GM21576 (cell line): ENCODE measurements at regions not wholly inside any gene's neighbourhood (a gene's known extent, or its start where the extent isn't known, plus 50 kb on each side); places are given as distances from the start of the nearest gene placed in this dataset.
"Not testable (repeated sequence)": the region's sequence is repeated elsewhere in the genome, so short reads cannot be mapped to it uniquely, and the experiment has no call there.

ENCODE experiments used
- ATAC-seq: cut with Tn5 transposase; IDR thresholded peaks from one replicate; pipeline ENCODE4 v1.9.1; 2021; ENCODE audit warnings: mild to moderate bottlenecking, moderate library complexity; ENCODE audit not compliant: unreplicated experiment

DNA sequence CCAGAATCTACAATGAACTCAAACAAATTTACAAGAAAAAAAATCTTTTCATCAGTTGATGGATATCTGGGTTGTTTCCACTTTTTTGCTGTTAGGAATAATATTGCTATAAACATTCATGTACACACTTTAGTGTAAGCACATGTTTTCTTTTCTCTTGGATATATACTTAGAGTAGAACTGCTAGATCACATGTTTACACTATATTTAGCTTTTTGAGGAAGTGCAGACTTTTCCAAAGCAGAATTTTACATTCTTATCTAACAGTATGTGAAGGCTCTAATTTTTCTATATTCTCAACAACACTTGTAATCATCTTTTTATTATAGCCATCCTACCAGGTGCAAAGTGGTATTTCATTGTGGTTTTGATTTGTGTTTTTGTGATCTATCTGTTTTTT is 103.6 kb upstream of the RMP24 start:
- ATAC-seq = no peak

DNA sequence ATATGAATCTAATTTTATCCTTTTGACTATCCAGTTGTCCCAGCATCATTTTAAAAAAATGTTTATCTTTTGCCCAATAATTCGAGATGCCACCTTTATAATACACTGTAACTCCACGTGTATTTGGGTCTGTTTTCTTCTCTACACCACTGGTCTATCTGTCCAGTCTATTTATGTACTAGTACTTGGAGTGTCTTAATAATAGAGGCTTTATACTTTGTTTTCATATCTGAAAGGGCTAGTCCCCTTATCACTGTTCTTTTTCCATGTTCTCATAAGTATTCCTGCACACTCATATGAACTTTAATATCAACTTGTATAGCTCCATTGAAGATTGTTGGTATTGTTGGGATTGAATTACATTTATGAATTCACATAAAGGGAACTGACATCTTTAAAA is 101.1 kb upstream of the RMP24 start:
- ATAC-seq = no peak

DNA sequence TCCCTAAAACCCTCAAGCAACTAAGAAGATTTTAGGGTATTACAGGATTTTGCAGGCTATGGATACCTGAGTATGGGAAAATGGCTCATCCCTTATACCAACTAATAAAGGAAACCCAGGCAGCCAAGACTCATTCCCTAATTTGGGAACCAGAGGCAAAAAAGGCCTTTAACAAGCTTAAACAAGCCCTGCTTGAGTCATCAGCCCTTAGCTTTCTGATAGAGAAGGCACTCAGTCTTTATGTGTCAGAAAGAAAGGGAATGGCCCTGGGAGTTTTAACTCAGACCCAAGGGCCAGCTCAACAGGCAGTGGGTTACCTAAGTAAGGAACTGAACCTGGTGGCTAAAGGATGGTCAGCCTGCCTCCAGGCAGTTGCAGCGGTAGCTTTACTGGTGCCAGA is 96.9 kb upstream of the RMP24 start:
- ATAC-seq = no peak

DNA sequence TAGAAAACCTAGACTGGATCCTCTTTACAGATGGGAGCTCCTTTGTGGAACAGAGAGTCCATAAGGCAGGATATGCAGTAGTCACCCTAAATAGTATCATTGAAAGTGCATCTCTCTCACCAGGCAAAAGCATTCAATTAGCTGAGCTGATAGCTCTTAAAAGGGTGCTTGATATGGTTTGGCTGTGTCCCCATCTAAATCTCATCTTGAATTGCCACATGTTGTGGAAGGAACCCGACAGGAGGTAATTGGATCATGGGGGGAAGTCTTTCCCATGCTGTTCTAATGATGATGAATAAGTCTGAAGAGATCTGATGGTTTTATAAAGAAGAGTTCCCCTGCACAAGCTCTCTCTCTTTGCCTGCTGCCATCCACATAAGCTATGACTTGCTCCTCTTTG is 96.2 kb upstream of the RMP24 start:
- ATAC-seq = no peak

DNA sequence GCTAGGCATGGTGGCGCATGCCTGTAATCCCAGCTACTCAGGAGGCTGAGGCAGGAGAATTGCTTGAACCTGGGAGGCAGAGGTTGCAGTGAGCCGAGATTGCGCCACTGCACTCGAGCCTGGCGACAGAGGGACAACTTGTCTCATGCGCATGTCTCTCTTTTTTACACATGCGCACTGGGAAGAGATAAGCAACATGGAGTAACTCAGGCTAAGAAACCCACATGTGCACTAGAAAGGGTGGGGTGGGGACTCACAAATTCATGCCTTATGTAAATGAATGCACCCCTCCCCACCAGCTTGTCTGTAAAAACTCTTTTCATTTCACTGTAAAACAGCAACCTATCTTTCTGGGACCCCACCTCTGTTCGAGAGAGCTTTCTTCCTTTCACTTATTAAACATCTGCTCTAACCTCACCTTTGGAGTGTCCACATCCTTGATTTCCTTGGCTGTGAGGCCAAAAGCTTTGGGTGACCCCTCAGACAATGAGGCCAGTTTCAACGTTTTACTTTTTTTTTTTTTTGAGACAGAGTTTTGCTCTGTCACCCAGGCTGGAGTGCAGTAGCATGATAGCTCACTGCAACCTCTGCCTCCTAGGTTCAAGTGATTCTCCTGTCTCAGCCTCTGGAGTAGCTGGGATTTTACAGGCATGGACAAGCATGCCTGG is 91.6 kb upstream of the RMP24 start:
- ATAC-seq = no peak

DNA sequence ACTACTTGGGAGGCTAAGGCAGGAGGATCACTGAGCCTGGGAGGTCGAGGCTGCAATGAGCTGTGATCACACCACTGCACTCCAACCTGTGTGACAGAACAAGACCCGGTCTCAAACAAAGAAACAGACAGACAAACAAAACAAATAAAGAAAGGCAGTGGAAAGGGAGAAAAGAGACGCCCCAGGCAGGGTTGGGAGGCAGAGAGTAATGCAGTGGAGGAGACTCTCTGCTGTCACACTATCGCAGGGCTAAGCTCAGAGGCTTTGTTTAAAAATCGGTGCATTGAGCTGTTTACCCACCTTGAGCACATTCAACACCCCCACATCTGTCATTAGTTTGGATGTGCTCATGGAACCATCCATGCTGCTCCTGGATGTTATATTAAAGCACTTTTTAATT is 84.2 kb upstream of the RMP24 start:
- no peak for ATAC-seq

DNA sequence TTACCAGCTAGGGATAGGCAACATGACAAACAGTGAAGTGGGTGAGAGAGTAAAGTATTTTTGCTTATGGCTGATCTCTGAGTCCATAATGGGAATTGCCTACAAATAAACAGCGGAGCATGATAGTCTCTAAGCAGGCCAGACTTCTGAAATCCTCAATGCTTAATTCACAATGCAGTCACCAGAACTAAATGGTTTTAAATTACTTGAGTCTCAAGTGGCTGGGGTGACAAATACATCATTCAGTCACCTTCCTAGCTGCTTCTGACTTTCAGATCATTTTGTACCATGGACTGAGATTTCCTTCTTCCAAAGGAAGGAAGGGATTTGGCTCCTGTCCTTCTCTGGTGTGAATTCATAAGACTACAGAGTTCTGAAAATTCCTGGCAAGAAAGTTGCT is 82.8 kb upstream of the RMP24 start:
- ATAC-seq = no peak

DNA sequence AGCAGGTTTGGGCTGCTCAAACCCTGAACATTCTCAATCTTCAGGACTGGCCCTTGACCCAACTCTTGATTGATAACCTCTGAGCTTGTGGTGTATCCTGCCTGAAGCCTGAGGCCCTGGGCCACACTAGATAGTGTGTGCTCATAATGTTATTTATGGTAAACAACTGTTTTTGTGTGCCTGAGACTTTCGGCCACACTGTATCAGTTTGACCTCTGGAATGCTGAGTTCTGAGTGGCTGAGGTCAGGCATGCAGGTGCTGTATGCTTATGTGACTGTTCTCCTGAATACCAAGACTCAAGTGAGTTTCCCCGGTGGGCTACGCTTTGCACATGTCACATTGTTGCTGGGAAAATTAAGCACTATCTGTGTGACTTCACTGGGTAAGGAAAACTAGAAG is 82.2 kb upstream of the RMP24 start:
- ATAC-seq = no peak

DNA sequence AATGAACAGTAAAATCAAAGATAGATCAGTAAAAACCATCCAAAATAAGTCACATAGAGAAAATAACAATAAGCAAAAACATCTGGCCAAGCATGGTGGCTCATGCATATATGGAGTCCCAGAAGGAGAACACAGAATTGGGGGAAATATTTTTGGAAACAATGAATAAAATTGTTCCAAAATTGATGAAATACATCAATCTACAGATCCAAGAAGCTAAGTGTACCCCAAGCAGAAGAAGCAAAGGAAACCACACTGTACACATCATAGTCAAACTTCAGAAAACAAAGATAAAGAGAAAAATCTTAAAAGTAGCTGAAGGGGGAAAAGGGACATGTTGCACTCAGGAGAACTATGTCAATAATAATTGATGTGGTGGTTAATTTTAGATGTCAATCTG is 80.4 kb upstream of the RMP24 start:
- ATAC-seq = no peak

DNA sequence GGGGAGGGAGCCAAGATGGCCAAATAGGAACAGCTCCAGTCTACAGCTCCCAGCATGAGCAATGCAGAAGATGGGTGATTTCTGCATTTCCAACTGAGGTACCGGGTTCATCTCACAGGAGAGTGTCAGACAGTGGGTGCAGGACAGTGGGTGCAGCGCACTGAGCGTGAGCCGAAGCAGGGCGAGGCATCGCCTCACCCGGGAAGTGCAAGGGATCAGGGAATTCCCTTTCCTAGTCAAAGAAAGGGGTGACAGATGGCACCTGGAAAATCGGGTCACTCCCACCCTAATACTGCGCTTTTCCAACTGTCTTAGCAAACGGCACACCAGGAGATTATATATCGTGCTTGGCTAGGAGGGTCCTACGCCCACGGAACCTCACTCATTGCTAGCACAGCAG is 75.0 kb upstream of the RMP24 start:
- not testable (repeated sequence) for ATAC-seq

DNA sequence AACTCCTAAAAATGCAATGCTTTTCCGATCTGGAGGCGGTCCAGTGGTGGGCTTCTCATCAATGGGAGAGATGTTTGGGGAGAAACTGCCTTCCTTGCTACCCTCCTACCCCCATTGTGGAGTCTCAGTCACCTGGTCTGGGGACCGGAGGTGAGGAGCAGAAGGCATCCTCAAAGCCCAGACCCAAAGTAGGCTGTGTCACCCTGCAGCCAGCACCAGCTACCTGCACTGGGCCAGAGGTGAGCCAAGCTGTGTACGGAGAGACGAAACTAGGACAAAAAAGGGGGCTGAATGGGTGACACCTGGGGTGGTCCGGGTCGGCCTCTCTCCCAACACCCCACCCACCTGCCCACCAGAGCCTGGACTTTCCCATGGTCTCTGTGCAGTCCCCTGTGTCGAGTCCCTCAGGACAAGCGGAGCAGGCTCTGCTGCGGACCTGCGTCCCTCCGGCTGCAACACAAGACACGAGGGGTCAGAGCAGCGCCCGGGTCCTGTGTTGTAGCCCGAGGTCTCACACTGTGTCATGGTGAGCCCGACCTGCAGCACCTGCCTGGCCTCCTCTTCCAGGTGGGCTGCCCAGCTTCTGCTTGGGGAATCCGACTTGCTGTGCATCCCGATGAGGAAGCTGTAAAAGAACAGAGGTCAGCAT is 68.0 kb upstream of the RMP24 start:
- no peak for ATAC-seq

DNA sequence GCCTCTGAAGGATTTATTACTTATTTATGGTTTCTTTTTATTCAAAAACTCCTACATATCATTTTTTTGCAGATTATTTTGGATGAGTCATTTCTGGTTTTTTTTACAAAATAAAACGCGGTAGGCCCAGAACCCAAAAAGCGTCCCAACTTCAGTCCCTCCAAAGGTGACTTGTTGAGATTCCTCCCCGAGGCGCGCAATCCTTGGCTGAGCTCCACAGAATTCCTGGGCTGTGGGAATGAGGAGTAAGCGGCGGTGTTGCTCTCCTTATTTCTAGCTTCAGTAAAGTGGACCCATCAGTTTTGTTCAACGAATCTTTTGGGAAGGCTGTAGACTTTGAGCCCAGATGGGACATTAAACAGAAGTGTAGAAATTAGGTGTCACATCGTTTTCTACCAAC is 67.0 kb upstream of the RMP24 start:
- no peak for ATAC-seq

DNA sequence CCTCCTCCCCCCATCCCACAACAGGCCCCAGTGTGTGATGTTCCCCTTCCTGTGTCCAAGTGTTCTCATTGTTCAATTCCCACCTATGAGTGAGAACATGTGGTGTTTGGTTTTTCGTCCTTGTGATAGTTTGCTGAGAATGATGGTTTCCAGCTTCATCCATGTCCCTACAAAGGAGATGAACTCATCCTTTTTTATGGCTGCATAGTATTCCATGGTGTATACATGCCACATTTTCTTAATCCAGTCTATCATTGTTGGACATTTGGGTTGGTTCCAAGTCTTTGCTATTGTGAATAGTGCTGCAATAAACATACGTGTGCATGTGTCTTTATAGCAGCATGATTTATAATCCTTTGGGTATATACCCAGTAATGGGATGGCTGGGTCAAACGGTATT is 66.2 kb upstream of the RMP24 start:
- not testable (repeated sequence) for ATAC-seq

DNA sequence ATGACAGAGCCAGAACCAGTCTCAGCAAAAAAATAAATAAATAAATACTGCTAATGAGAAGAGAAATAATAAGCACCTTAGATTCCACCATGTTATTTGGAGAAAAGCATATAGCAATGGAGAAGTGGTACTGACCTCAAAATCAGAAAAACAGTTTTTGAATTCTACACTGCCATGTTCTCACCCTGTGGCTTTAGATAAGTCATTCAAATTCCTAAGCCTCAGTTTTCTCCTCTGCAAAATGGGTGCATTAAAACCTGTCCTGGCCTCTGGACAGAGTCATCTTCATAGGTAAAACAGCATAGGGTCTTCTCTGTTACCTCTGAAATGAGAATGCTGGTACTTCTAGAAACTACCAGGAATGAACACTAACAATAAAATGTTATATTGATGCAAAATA is 62.2 kb upstream of the RMP24 start:
- no peak for ATAC-seq

DNA sequence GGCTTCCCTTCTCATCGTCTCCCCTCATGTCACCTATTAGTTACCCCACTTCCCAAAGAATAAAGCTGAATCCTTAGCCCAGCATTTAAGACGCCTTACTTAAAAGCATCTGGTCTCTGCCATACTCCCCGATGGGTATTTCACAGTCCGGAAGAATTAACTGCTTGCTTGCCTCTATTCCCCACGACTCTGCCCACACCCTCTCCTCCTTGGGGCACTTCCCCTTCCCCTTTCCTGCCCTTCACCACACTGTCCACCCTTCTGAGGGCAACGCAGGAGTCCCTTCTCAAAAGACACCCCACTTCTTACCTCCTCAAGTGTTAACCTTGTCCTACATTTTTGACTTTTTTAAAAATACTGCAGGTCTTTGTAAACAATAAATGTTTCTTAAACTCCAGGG is 60.1 kb upstream of the RMP24 start:
- no peak for ATAC-seq

DNA sequence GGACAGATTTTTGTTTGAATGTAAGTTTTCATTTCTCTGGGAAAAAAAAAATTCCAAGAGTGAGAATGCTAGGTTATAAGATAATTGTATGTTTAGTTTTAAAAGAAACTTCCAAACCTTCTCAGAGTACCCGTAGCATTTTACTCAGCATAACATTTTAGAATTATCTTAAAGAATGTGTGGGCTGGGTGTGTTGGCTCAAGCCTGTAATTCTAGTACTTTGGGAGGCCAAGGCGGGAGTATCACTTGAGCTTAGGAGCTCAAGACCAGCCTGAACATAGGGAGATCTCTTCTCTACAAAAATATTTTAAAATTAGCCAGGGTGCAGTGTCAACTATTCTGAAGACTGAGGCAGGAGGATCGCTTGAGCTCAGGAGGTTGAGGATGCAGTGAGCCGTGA is 57.4 kb upstream of the RMP24 start:
- no peak for ATAC-seq

DNA sequence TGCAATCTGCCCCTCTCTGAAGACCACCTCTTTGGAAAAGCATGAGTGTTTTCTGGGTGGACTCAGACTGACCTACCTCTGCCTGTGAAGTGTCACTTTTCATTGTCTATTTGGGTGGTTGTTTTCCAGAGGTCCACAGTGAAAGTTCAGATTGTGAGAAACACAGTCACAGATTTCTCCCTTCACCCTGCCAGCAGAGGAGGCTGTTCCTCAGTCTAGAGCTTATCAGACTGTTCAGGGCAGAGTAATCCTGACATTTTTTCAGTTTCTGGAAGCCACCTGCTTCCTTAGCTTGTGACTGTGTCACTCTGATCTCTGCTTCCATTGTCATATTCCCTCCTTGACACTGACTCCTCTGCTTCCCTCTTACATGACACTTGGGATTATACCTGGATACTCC is 55.4 kb upstream of the RMP24 start:
- ATAC-seq = no peak

DNA sequence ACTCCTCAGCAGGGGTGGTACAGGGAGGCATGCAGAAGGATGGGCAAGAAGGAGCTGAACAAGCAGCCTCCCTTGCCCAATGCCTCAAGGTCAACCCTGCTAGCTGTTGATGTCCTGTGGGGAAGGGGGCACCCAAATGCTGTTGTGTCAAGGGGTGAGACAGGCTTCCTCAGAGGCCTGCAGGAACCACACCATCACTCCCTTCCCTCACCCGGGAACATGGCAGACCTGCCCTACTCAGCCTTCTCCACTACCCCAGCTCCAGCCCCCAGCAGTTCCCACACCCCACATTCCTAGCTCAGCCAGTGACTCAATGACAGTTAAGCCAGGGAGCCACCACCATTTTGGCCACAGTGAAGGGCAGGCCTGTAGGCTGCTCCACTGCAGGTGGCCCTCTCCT is 53.9 kb upstream of the RMP24 start:
- ATAC-seq = no peak

DNA sequence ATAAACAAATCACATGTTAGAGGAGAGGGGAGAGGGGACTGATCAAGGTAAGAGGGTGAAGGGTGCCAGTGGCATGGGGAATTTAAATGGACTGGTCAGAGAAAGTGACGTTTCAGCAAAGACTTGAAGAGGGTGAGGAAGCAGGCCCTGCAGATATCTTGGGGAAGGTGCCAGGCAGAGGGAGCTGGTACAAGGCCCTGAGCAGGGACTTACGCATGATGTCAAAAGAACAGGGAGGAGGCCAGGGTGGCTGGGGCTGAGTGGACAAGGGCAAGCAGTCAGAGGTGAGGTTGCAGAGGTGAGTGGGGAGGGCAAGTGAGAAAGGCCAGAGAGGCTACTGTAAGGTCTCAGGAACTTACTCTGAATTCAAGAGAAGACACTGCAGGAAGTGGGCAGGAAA is 53.3 kb upstream of the RMP24 start:
- ATAC-seq = no peak

DNA sequence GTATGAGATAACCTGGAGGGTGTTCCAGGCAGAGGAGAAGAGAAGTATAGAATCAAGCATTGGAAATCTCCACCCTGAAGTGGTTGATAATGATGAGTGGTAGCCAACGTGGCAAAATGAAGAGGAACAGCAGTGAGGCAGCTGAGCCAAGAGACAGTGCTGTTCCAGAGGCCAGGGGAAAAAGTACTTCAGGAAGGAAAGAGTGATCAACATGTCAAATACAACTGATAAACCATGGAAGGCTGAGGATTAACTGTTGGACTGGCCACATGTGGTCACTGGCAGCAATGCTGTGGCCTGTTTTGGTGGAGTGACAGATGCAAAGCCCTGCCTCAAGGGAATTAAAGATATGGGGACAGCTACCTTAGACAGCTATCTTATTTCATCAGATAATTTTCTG is 51.9 kb upstream of the RMP24 start:
- ATAC-seq = no peak
